ENCODE measurements at regions not wholly inside any gene's neighbourhood (a gene's known extent, or its start where the extent isn't known, plus 50 kb on each side); places are given as distances from the start of the nearest gene placed in this dataset.
"Not testable (repeated sequence)": the region's sequence is repeated elsewhere in the genome, so short reads cannot be mapped to it uniquely, and the experiment has no call there.

DNA sequence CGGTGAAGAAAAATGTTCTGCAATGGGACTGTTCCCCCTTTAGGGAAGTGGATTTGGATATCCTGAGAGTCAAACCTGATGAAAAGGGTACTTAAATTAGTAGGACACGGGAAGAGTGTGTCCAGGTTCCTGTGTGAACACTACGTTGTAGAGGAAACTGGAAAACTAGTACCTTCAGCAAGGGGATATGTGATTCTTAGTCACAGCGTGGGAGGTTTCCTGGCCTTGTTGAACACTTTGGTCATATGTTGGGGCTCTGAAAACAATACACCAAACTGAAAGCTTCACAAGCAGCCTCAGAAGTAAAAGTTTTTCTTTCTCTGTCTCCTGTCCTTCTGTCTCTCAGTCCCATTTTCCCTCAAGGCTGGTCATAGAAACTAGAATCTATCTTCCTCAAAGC is 306.9 kb upstream of the GLI3 start:
- no peak for DNase-seq
- WGBS, 3 donors, result 81 to 88% (median 84%) methylated on average over 4 of the region's 4 CpGs
- no peaks in the 10 kb centered on the region for H3K4me1 ChIP-seq
- no peak for ATAC-seq
- intact Hi-C loops (cut with DNase I), result no loop called here
- no peak overlapping the region for H3K27ac ChIP-seq
- H3K9me3 ChIP-seq, result no peaks in the 10 kb centered on the region
- H3K27me3 ChIP-seq (ENCODE audit: insufficient read depth in 3 of 3, low read length in 2 of 3), result no peaks in the 10 kb centered on the region
- TF ChIP-seq, protein P1, sequence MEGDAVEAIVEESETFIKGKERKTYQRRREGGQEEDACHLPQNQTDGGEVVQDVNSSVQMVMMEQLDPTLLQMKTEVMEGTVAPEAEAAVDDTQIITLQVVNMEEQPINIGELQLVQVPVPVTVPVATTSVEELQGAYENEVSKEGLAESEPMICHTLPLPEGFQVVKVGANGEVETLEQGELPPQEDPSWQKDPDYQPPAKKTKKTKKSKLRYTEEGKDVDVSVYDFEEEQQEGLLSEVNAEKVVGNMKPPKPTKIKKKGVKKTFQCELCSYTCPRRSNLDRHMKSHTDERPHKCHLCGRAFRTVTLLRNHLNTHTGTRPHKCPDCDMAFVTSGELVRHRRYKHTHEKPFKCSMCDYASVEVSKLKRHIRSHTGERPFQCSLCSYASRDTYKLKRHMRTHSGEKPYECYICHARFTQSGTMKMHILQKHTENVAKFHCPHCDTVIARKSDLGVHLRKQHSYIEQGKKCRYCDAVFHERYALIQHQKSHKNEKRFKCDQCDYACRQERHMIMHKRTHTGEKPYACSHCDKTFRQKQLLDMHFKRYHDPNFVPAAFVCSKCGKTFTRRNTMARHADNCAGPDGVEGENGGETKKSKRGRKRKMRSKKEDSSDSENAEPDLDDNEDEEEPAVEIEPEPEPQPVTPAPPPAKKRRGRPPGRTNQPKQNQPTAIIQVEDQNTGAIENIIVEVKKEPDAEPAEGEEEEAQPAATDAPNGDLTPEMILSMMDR (IDR thresholded peaks at IDR 0.05), result no peak
- no peak overlapping the region for H3K4me3 ChIP-seq
- no peaks in the 10 kb centered on the region for H3K36me3 ChIP-seq (ENCODE audit: insufficient read depth in 1 of 2, low read depth in 1 of 2)

DNA sequence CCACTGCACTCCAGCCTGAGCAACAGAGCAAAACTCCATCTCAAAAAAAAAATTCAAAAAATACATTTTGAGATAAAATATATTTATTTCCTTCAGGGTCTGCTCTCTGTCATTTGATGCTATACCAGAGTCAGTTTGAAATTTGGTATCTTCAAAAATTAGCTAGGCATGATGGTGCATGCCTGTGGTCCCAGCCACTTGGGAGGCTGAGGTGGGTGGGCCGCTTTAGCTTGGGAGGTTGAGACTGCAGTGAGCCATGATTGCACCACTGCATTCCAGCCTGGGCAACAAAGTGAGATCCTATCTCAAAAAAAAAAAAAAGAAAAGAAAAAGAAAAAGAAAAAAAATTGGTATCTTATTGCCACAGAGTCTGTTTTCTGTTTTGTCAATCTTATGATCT is 305.4 kb upstream of the GLI3 start:
- H3K27me3 ChIP-seq (ENCODE audit: insufficient read depth in 3 of 3, low read length in 2 of 3); intact Hi-C loops (cut with DNase I); H3K36me3 ChIP-seq (ENCODE audit: insufficient read depth in 1 of 2, low read depth in 1 of 2); H3K4me3 ChIP-seq; H3K4me1 ChIP-seq; H3K9me3 ChIP-seq; DNase-seq; H3K27ac ChIP-seq; ATAC-seq: not testable (repeated sequence)
- WGBS, 3 donors, result 35 to 98% (median 50%) methylated on average over 1 of the region's 1 CpG

DNA sequence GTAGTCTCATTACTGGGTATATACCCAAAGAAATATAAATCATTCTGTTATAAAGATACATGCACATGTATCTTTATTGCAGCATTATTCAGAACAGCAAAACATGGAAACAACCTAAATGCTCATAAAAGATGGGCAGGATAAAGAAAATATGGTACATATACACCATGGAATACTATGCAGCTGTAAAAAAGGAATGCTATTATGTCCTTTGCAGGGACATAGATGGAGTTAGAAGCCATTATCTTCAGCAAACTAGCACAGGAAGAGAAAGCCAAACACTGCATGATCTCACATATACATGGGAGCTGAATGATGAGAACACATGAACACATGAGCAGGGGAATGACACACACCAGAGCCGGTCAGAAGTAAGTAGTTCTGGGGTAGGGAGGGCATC is 297.4 kb upstream of the GLI3 start:
- Histone ChIP-seq H3K27ac (no peak overlapping the region), H3K36me3 (ENCODE audit: insufficient read depth in 1 of 2, low read depth in 1 of 2) (no peaks in the 10 kb centered on the region), H3K27me3 (ENCODE audit: insufficient read depth in 3 of 3, low read length in 2 of 3) (no peaks in the 10 kb centered on the region), H3K4me3 (no peak overlapping the region), H3K4me1 (no peaks in the 10 kb centered on the region), H3K9me3 (peaks cover 11% of the 10 kb centered on the region)
- ATAC-seq (no peak), DNase-seq (no peak)
- intact Hi-C loops (cut with DNase I), result no loop called here
- 48 to 100% (median 93%) methylated on average over 1 of the region's 1 CpG for WGBS, 3 donors
- TF ChIP-seq, protein P1 (IDR thresholded peaks at IDR 0.05), result no peak

DNA sequence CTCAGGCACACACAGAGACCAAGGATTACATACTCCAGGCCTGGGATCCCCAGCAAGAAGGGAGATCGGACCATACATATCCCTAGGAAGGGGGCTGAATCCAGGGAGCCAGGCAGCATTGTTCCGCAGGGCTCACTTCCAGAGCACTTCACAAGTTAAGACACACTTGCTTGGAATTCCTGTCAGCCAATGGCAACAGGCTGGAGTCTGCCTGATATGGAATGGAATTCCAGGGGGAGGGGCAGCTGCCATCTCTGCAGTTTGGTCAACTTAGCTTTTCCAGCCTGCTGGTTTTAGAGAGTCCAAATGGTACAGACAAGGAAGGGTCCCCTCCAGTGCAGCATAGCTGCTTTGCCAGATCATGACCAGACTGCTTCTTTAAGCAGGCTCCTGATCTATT is 290.0 kb upstream of the GLI3 start:
- 81 to 90% (median 90%) methylated on average over 2 of the region's 2 CpGs for WGBS, 3 donors

DNA sequence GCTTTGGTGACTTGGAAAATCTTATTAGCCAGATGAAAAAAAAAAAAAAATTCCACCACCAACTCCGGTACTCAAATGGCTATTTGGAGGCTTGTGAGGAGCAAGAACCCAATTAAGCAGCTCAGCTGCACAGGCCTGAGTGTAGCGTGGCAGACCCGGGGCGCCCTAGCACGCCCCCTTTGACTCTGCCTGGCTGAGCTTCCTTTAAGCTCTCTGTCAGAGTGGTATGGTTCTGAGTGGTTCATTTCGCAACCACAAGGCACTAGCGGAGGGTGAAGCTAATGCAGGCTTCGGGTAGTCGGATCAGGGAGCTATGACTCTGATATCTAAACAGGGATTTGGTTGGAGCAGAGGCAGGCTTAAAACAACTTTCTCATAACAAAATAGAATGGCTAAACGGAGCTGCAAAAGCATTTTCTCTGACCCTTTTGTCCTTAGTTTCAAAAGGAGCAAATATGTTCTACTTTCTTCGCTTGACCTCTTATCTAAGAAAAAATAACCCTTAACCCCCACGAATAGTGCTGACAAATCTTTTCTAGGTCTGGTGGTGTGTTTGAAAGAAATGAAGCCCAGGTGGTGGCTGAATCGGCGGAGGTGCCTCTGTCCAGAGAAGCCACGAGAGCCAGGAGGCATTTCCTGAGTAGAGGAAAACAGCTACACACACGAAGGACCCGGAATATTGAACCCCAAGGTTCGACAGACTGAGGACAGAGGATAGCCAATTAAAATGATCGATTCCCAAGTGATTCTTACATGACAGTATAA is 285.4 kb upstream of the GLI3 start:
- intact Hi-C loops (cut with DNase I), result no loop called here
- no peak for DNase-seq
- 59 to 72% (median 67%) methylated on average over 19 of the region's 19 CpGs for WGBS, 3 donors
- Histone ChIP-seq H3K4me3 (no peak overlapping the region), H3K36me3 (ENCODE audit: insufficient read depth in 1 of 2, low read depth in 1 of 2) (no peaks in the 10 kb centered on the region), H3K27ac (no peak overlapping the region), H3K9me3 (no peaks in the 10 kb centered on the region), H3K4me1 (no peaks in the 10 kb centered on the region), H3K27me3 (ENCODE audit: insufficient read depth in 3 of 3, low read length in 2 of 3) (no peaks in the 10 kb centered on the region)
- TF ChIP-seq, protein P1 (IDR thresholded peaks at IDR 0.05), result no peak
- ATAC-seq, result no peak

More for the DNA sequence above, 290.0 kb upstream of the GLI3 start:
- Histone ChIP-seq H3K27me3 (ENCODE audit: insufficient read depth in 3 of 3, low read length in 2 of 3) (no peaks in the 10 kb centered on the region), H3K9me3 (peaks cover 3% of the 10 kb centered on the region), H3K4me3 (no peak overlapping the region), H3K27ac (no peak overlapping the region), H3K4me1 (no peaks in the 10 kb centered on the region), H3K36me3 (ENCODE audit: insufficient read depth in 1 of 2, low read depth in 1 of 2) (no peaks in the 10 kb centered on the region)
- TF ChIP-seq, protein P1 (IDR thresholded peaks at IDR 0.05), result no peak
- intact Hi-C loops (cut with DNase I), result no loop called here
- ATAC-seq (no peak), DNase-seq (no peak)
